Stimulated activated CD4-positive, alpha-beta T cell treated with anti-CD3 and anti-CD28 coated beads, Interleukin-4, amount 100 ng/mL, for 24 hours (primary cell): ENCODE measurements at regions not wholly inside any gene's neighbourhood (a gene's known extent, or its start where the extent isn't known, plus 50 kb on each side); places are given as distances from the start of the nearest gene placed in this dataset.

Experiments used
- DNase-seq: peaks from one replicate; pipeline ENCODE4 v3.0.0-alpha.2; 2020

DNA sequence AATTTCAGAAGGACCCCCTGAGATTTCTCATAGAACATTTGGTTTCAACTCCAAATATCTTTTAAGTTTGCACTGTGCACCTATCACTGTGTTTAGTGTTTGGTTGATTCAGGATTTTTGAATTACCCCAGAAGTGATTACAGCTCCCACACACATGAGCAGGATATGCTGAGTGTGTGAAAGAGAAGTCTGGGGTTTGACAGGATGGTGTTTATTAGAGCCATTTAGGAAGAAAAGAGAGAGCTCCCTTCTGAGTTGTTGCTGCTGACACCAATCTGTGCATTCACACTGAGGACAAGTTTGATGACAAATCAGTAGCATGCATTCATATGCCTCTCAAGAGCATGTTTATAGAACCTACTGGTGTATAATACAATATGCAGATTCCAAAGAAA lies 118.1 kb downstream of the RPL22L1 start:
- DNase-seq, result no peak

DNA sequence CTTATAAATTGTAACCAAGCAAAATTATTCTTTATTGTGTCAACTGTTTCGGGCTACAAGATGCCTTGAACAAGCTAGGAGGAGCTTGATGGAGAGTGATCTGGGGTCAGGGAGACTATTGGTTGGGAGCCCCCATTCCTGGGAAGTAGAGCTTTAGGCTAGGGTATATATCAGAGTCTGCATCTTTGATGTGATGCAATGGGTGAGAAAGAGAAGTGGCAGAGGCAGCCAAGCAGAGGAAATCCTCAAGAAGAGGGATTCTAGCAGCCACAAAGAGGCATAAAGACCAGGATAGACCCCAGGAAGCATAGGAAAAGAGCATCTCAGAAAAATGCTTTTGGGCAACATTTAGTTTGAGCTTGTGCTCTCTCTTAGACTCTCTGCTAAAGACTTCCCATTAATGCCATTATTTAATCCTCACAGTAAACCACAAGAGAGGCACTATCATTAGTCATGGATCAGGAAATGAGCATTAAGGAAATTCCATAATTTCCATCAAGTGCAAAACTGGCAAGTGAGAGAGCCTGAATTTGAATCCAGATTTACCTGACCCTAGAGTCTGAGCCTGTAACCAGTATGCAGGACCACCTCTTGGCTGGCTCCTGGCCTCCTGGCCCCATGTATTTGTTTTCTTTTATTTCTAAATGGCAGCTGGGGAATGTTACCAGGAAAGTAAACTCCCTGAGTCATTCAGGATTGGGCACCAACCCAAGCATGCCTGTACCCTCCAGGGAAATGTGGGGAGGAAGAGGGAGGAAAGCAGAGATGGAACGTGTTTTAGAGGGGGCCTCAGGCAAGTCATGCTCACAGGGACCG lies 118.7 kb downstream of the RPL22L1 start:
- no peak for DNase-seq

DNA sequence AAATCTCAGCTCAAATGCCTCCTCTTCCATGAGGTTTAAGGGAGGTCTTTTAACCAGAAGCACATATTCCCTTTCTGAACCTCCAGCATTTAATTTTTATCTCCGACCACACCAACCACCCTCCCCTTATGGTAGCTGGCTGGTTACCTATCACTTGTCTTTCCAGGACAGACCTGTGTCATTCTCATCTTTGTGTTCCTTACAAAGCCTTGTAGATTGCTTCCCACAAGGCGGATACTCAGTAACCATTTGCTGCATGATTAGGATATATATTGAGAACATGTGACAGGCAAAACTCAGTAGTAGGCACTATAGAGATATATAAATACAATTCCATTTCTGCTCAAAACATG lies 119.5 kb downstream of the RPL22L1 start:
- no peak for DNase-seq

DNA sequence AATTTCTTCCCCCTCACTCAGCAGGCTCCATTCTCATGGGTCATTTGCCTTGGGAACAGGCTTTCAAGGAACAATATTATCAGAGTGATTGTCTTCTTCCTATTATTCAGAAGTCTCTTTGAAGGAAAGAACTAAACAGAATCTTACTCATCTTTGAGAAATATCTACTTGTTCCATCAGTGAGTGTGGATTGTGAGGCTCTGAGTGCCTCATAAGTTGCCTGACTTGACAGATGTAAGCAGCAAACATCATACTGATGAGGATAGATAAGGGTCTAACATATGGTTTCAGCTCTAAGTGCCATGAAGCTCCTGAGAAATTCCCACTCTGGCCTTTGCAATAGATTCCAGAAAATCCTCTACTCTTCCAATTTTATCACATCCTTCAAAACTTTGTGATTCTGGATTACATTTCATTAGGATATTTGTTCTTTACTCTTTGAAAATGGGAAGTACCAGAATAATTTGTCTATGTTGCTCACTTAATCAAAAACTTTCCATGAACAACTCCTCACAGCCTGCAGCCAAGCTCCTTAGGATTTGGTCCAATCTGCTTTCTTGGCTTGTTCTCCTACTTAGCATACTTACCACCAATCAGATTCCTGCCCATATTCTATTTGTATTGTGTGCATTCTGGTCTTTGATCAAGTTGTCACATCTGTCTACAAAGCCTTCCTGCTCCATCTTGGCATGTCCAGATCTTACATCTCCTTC lies 120.1 kb downstream of the RPL22L1 start:
- DNase-seq, result no peak

DNA sequence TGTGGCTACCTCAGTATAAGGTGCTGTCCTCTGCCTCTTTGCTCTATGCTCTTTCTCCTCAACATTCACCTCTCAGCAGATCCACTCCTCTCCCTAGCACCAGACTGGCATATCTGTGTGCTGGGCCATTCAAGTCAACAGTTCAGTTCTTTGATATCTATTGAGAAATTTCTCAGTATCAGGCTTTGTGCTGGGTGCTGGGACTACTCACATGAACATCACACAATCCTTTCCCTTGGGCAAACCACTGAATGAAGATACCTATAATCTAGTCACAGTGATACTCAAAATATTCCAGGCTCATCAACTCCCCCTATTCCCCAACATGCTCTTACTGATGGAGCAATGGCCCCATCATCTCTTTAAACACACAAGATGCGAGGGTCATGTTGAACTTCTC lies 120.8 kb downstream of the RPL22L1 start:
- DNase-seq, result no peak

DNA sequence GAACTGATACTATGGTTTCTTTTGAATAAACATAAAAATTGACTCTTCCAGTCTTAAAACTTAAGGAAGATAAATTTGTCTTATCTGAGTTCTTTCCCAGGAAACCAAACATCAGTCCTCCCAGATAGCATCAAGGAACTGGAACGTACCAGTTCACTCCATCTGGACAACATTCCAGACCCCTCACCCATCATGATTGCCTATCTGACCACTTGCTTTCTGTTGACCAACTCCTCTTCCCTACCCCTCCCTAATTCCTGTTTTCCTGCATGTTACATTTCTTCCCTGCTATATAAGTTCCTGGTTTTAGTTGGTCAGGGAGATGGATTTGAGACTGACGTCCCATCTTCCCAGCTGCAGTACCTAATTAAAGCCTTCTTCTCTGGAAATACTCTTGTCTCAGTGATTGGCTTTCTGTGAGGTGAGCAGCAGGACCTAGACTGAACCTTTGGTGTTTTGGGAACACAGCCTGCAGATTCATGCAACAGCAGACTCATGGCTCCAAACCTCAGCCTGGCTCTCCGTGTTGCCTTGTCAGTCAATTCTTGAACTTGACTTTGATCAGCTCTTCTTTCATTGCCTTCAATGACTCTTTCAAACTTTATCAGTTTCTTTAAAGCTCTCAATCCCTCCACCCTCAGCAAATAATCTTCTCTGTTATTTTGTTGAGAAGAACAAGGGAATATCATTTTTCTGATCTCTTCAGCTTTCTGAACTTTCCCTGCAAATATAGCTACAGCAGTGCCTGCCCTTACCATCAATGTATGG lies 123.6 kb downstream of the RPL22L1 start:
- DNase-seq, result no peak

DNA sequence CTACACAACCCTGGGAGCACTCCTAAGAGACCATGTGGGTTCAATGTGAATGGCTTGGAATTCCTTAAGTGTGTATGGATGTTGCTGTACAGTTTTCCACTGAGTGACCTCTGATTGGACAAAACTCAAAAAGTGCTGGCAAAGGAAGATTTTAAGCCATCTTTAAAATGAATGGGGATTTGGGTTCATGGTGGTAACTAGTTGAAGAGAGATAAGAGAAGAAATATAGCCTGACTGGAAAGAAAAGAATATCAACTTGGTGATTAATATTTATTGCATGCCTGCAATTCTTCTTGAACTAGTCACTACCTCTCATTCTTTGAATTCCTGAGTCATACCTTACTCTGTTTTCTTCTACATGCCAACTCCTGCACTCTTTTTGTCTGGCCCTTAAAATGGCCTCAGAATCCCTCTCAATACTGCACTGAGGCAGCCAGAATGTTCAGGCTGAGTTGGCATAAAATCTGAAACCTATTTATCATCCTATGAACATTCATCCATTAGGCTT lies 124.7 kb downstream of the RPL22L1 start:
- no peak for DNase-seq

DNA sequence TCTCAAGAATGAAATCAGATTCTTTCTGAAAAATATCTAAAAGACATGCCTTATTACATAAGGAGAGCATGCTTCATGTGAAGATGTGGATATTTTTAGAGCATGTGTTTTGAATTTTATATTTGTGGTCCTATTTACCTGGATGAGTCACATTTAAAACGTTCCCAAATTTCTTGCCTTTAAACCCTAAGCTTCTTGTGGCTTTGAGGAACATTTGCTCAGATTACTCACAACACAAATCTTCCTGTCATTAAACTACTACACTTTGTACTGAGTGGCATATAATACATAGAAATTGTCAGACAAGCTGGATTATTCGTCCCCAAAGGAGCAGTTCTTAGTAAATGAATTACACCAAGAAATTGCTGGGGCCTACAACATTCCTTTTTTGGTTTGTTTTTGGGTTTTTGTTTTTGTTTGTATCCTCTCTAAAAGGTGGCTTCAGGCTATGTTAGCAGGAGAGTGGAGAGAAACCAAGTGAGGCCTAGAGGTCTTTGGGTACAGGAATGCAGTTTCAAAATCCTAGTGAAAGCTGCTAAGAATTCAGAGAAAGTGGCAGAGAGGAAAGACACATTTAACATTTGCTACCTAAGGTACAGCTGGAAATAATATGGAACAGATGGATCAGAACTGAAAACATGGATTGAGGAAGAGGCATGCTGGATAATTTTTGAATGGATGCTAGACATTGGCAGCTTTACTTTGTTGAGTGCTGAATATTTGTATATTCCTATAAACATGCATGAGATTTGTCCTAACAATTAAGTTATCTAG lies 128.1 kb downstream of the RPL22L1 start:
- no peak for DNase-seq

DNA sequence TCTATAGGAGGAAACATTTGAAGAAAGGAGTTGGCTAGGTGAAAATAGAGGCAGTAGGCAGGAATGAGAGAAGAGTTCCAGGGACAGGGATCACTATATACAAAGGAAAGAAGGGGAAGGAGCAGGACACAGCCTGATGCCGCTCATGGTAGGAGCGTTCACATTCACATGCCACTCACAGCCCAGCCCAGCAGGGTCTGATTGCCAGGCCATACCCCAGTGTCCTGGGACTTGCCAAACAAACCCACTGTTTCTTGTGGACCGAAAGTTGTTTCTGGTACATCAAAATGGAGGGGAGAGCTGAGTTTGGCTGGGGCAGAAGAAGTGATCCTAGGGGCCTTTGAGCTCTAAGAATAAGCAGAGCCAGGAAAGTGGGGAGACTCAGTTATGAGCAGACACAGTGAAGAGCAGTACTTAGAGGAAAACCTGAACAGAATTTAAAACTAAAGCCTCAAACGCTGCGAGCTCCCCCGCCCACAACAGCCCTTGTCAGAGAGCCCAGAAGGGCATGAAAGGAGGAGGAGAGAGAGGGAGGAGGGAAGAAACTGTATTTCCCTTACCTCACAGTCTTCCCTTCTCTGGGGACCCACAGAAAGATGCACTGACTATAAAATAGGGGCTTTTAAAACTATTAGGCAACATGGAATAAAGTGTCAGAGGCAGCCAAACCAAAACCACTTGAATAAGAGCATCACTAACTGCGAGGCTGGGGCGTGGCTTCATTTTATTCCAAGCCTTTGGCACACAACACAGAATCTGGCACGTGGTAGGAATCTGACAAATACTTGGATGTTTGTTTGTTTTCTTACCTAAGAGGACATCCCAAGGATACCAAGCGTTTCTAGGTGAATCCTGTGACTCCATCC lies 129.0 kb downstream of the RPL22L1 start:
- DNase-seq, result no peak

DNA sequence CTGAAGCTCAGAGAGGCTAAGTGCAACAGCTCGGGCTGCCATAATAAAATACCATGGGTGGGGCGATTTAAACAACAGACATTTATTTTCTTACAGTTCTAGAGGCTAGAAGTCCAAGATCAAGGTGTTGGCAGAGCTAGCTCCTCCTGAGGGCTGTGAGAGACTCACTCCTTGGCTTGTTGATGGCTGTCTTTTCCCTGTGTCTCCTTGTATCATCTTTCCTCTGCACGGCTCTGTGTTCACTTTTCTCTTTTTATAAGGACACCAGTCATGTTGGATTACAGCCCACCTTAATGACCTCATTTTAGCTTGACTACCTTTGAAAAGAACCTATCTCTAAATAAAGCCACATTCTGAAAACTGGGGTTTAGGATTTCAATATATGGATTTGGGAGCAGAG lies 129.7 kb downstream of the RPL22L1 start:
- no peak for DNase-seq

DNA sequence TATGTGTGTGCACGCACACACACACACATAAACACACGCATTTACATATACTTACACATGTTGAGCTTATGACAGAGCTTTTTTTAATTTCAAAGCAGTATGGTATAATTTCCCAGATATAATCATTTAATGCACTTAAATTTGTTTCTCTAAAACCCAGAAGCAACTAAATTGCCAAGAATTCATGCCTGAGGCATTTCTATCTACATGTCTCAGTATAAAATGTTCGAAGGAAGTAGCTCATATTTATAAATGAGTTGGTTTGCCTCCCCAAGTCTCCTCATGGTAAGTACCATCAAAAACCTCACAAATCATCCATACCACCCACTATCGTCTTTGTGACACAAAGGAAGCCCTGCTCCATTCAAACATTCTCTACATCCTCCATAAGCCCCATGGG lies 130.6 kb downstream of the RPL22L1 start:
- DNase-seq, result no peak

DNA sequence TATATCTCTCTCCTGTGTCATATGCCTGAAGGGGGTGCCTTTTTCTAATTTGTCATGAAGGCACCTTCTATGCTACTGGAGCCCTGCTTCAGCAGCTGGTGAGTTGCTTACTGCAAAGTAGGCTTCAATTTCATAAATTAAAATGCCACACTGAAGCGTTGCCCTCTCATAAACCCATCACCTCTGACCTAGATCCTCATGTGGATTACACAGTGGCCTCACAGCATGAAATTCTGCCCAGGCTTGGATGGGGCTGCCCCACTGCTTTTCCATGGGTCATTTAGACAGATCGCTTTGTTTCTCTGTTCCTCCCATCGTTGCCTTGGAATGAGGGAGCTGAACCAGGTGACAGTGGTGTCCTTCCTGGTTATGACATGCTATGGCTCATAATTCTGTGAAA lies 131.2 kb downstream of the RPL22L1 start:
- DNase-seq, result no peak

DNA sequence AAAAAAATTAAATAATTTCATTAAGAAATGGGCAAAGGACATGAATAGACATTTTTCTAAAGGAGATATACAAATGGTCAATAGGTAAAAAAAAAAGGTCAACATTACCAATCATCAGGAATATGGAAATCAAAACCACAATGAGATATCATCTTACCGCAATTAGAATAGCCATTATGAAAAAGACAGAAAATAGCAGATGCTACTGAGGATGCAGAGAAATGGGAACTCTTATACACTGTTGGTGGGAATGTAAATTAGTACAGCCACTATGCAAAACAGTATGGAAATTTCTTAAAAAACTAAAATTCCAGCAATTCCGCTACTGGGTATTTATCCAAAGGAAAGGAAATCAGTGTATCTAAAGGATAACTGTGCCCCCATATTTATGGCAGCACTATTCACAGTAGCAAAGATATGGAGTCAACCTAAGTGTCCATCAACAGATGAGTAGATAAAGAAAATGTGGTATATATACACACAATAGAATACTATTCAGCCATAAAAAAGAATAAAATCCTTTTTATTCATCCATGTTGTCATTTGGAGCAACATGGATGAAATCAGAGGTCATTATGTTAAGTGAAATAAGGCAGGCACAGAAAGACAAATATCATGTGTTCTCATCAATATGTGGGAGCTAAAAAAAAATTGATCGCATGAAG lies 132.4 kb downstream of the RPL22L1 start:
- no peak for DNase-seq

DNA sequence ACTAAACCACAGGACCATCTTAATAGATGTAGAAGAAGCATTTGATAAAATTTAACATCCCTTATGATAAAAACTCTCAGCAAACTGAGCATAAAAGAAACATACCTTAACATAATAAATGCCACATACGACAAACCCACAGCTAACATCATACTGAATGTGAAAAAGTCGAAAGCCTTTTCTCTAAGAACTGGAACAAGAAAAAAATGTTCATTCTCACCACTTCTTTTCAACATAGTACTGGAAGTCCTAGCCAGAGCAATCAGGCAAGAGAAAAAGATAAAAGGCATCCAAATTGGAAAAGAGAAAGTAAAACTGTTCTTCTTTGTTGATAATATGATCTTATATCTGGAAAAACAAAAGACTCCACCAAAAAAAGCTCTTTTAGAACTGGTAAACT lies 134.2 kb downstream of the RPL22L1 start:
- no peak for DNase-seq

DNA sequence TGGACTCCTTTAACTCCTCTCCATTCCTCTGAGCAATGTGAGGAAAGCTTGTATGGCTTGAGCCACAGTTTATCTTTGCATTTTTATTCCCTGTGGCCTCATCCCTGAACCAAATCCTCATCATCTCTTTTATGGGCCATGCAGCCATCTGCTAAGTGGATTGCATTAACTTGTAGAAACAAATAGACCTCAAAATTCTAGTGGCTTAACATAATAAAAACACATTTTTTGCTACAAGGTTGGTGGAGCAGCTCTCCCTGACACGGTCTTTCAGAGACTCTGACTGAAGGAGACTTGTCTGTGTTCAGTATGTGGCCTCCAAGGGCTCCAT lies 135.3 kb downstream of the RPL22L1 start:
- no peak for DNase-seq

DNA sequence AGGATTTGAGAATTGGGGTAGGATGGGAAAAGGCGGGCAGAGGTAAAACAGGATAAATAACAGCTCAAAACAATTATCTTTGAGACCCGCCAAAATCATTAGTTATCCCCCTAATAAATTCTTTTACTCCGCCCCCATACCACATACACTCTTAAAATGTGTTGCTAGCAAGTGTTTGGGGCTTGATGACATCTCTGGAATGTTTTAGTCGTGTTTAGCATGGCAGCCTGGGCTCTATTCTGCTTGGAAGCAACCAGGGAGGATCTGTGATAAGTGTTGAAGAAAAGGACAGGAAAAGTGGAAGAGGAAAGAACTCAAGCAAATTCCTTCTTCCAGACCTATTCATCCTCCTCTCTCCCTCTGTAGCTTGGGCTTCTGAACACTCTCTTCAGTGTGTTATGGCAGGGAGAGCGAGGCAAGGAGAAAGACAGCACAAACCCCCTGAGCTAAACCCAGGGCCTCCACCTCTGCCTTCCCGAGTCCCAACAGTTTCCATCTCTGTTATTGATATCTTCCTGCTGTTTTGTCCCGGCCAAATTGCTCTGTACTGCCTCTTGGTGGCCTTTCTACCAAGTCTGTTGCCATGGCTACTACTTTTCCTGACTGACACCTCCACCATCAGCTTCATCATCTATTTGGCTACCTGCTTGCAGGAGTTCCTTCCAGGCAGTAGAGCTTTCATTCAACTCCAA lies 135.8 kb downstream of the RPL22L1 start:
- DNase-seq, result no peak

DNA sequence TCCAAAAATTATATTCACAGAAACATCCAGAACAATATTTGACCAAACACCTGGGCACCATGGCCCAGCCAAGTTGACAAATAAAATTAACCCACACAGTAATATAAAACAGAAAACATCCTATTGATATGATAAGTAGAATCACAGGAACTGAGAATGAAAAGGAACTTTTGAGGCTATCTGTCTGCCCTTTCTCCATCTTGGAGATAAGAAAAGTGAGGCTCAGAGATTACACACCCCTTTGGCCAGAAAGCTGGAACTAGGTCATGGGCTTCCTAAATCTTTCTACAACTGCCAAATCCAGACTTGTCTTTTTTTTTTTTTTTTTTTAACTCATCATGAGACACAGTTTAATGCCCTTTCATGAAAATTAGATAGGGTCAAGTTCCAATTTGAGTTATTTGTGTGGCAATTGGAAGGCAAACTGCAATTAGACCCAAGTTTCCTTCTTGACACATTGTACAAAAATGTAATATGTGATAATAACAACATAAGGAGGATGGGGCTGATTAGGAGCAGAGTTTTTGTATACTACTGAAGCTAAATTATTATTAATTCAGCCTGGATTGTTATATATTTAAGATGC lies 137.2 kb downstream of the RPL22L1 start:
- DNase-seq, result no peak

DNA sequence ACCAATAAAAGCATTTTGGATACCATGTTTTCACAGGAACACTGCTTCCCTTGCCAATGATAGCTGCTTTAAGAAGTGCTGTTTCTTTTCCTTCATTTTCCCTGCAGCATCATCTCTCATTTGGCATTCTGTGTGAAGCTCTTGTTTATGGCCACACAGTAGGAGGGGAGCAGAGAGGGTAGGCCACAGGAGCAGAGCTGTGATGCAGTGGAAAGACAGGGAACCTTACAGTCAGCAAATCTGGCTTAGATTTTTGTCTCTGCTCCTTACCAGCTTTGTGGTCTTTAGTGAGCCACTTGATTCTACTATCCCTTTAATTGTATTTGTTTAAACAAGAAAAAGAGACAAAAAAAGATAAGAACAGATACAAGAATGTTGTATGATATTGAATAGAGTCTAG lies 138.7 kb downstream of the RPL22L1 start:
- no peak for DNase-seq

DNA sequence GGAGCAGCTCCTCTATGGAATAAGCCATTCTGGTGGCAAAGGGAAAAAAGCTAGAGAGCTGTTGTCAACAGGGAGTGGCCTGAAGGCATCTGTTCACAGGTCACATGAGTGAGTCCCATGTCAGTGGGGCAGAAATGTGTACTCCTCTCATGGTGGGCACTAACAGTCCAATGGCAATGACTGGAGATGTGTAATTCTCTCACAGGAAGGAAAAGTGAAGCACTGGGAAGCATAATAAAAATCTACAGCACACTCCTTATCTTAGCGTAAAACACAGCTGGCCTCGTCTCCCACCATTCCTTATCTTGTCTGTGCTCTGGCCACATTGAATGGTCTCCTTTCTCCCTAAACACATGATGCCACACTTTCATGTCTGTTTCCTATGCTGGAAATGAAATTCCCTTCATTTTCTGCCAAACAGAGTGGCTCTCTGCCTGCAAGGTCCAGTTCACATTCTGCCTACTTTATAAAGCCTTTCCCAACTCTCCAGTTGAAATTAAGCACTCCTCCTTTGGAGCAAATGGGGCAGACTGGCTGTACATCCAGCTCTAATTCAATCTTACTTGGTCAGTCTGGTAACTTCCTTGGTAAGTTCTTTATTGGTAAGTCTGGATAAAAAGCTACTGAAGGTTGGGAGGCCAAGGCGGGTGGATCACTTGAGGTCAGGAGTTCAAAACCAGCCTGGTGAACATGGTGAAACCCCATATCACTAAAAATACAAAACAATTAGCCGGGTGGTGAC lies 139.8 kb downstream of the RPL22L1 start:
- DNase-seq, result no peak

DNA sequence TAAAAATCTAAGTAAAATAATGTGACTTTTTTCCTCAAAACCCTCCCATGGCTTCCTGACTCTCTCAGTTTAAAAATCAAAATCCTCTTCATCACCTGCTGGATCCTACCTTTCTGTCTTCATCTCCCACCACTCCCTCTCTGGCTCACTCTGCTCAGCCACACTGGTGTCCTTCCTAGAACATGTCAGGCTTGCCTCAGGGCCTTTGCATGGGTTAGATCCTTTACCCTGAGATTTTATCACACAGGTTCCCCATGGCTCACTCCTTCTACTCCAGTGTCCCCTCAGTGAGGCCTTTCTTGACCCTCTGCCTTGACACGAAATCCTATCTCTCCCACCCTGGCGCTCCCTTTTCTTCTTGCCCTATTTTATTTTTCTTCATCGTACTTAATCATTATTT lies 141.8 kb downstream of the RPL22L1 start:
- DNase-seq, result no peak
